Upper lobe of right lung (tissue), 1 donor: ENCODE measurements at regions not wholly inside any gene's neighbourhood (a gene's known extent, or its start where the extent isn't known, plus 50 kb on each side); places are given as distances from the start of the nearest gene placed in this dataset.

Experiments
- ATAC-seq: fragments of 200-7000 bp; cut with Tn5 transposase; one replicate; pipeline ENCODE4 v1.9.1; 2020; ENCODE audit warnings: mild to moderate bottlenecking, moderate library complexity
- DNase-seq: peaks from one replicate; pipeline ENCODE4 v3.0.0-alpha.2; 2020
- H3K27ac ChIP-seq: fragments of 200-600 bp; one replicate; pipeline ENCODE4 v1.8.0; 2022
- H3K27me3 ChIP-seq: fragments of 200-600 bp; one replicate; pipeline ENCODE4 v1.8.0; 2022; ENCODE audit warnings: mild to moderate bottlenecking
- H3K36me3 ChIP-seq: fragments of 200-600 bp; one replicate; pipeline ENCODE4 v1.8.0; 2022
- H3K4me1 ChIP-seq: fragments of 200-600 bp; one replicate; pipeline ENCODE4 v1.8.0; 2022
- H3K4me3 ChIP-seq: fragments of 200-600 bp; one replicate; pipeline ENCODE4 v1.8.0; 2022; ENCODE audit warnings: mild to moderate bottlenecking
- H3K9me3 ChIP-seq: fragments of 200-600 bp; one replicate; pipeline ENCODE4 v1.8.0; 2022
- intact Hi-C: fragments of 100-400 bp; cut with DNase I; formaldehyde crosslinking; loops from one replicate; pipeline ENCODE4 v1.11.0; 2022
- TF ChIP-seq, protein P1 (sequence below): fragments of 200-600 bp; IDR thresholded peaks from one replicate; pipeline ENCODE4 v1.8.0; 2022; ENCODE audit warnings: antibody characterized with exemption
- donor health status: DM: no; HTN: yes; CAD: no; lungs with severe emphysema.

DNA sequence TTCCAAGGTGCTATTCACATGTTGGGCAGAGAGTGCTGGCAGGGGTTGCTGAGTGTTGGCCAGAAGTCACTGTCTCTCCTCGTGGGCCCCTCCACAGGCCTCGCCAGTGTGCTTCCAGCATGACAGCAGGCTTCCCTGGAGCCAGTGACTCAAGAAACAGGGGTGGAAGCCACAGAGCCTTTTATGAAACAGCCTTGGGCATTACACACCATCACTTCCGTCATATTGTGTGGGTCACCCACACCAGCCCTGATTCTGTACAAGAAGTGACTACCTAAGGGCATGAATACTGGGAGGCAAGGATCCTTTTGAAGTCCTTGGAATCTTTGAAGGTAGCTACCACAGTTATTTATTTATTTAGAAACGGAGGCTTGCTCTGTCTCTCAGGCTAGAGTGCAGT lies 177.6 kb upstream of the UBE3A start:
- intact Hi-C loops, result no loop called here

DNA sequence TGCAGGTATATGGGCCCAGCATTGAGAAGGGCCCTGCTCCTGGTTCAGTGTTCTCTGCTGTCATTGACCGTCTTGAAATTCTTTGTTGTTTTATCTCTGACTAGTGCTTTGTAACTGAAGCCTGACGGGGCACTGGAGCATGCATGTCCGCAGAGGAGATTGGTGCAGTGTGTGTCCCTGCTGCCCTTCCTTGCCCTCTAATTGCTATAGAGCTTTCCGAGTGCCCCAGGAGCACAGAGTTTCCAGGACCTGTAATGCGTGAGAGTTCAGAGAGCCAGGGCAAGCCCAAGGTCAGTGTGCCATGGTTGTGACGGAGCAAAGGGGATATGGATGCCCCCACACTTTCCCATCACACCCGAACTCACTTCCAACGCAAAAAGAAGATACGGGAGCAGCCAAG lies 174.3 kb upstream of the UBE3A start:
- Histone ChIP-seq H3K4me3 (no peak overlapping the region), H3K27me3 (no peaks in the 10 kb centered on the region), H3K36me3 (no peaks in the 10 kb centered on the region), H3K9me3 (no peaks in the 10 kb centered on the region), H3K27ac (no peak overlapping the region), H3K4me1 (no peaks in the 10 kb centered on the region)
- DNase-seq, result no peak
- intact Hi-C loops, result no loop called here
- TF ChIP-seq, protein P1, sequence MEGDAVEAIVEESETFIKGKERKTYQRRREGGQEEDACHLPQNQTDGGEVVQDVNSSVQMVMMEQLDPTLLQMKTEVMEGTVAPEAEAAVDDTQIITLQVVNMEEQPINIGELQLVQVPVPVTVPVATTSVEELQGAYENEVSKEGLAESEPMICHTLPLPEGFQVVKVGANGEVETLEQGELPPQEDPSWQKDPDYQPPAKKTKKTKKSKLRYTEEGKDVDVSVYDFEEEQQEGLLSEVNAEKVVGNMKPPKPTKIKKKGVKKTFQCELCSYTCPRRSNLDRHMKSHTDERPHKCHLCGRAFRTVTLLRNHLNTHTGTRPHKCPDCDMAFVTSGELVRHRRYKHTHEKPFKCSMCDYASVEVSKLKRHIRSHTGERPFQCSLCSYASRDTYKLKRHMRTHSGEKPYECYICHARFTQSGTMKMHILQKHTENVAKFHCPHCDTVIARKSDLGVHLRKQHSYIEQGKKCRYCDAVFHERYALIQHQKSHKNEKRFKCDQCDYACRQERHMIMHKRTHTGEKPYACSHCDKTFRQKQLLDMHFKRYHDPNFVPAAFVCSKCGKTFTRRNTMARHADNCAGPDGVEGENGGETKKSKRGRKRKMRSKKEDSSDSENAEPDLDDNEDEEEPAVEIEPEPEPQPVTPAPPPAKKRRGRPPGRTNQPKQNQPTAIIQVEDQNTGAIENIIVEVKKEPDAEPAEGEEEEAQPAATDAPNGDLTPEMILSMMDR, result no peak
- no peak for ATAC-seq

More for the DNA sequence above, 177.6 kb upstream of the UBE3A start:
- TF ChIP-seq, protein P1, result no peak
- DNase-seq (no peak), ATAC-seq (no peak)
- Histone ChIP-seq H3K27me3 (no peaks in the 10 kb centered on the region), H3K27ac (no peak overlapping the region), H3K36me3 (no peaks in the 10 kb centered on the region), H3K9me3 (no peaks in the 10 kb centered on the region), H3K4me3 (no peak overlapping the region), H3K4me1 (no peaks in the 10 kb centered on the region)

DNA sequence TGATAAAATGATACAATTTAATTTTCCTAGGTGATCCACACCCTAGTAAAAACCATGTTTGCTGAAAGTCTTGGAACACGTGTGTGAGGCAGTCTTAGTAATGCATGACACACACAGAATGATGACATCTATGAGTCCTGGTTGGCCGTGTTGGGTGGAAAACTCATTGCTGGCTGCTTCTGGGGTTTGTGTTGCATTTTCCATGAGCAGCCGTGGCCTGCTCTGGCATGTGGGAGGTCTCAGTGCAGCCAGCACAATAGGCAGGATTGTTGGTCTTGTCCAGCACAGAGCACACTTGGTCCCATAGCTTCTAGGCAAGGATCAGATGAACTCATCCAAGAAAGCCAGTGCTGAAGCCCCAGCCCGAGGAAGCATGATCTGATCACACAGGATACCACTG lies 172.8 kb upstream of the UBE3A start:
- H3K27me3 ChIP-seq, result no peaks in the 10 kb centered on the region
- H3K27ac ChIP-seq, result no peak overlapping the region
- no peaks in the 10 kb centered on the region for H3K9me3 ChIP-seq
- H3K4me3 ChIP-seq, result no peak overlapping the region
- TF ChIP-seq, protein P1, result no peak
- no peaks in the 10 kb centered on the region for H3K36me3 ChIP-seq
- DNase-seq (no peak), ATAC-seq (no peak)
- intact Hi-C loops, result no loop called here
- no peaks in the 10 kb centered on the region for H3K4me1 ChIP-seq

DNA sequence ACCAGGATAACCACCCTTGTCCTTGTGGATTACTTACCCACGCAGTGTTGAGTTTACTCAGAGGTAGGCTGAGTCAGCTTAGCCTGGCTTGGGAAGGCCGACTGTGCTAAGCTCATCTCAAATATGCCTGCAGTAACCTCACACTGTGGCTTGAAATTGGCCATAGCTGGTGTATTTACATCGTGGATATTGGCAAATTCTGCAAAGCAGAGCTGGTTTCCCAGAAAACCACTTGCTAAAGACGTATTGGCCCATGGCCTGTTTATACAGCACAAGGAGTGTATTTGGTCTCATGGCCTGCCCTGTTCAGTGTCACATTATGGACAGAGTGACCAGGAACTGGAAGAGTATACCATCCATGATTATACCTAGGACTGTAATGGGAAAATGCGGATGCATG lies 170.5 kb upstream of the UBE3A start:
- intact Hi-C loops, result no loop called here
- ATAC-seq (peak; percentile 74), DNase-seq (no peak)
- Histone ChIP-seq H3K36me3 (no peaks in the 10 kb centered on the region), H3K4me3 (no peak overlapping the region), H3K9me3 (no peaks in the 10 kb centered on the region), H3K27ac (no peak overlapping the region), H3K27me3 (no peaks in the 10 kb centered on the region), H3K4me1 (no peaks in the 10 kb centered on the region)
- TF ChIP-seq, protein P1, result no peak

DNA sequence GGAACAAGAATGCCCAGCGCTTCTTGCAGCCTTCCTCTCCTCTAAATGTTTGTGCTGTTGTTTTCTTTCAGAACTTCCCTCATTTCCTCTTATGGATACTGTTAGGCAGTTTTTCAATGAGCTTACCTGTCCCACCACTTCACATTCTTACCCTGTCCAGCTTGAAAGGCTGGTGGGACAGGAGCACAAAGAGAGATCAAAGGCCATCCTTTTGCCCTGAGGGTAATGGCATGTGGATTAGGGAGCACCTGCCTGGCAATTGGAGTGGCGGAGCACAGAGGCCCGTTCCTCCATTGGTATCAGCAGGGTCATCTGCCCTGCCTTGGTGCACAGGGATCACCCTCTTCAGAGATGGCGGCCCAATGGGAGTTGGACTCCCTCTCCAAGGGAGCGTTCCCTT lies 170.1 kb upstream of the UBE3A start:
- no peak for DNase-seq
- no peaks in the 10 kb centered on the region for H3K27me3 ChIP-seq
- H3K36me3 ChIP-seq, result no peaks in the 10 kb centered on the region
- ATAC-seq, result no peak
- no peaks in the 10 kb centered on the region for H3K4me1 ChIP-seq
- no peak overlapping the region for H3K4me3 ChIP-seq
- TF ChIP-seq, protein P1, result no peak
- H3K9me3 ChIP-seq, result no peaks in the 10 kb centered on the region
- intact Hi-C loops, result no loop called here
- no peak overlapping the region for H3K27ac ChIP-seq

DNA sequence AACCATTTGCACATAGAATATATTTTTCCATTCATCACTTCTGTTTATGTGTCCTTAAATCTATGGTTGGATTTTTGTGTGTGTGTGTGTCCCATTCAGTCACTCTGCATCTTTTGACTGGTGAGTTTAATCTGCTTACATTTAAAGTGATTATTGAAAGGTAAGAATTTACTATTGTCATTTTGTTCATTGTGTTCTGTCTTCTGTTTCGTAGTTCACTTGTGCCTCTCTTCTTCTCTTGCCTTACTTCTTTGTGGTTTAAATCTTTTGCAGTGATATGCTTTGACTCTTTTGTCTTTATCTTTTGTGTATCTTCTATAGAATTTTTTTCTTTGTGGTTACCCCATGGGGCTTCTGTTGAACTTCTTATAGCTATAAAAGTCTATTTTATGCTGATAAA lies 166.3 kb upstream of the UBE3A start:
- Histone ChIP-seq H3K4me3 (no peak overlapping the region), H3K36me3 (no peaks in the 10 kb centered on the region), H3K27ac (no peak overlapping the region), H3K4me1 (no peaks in the 10 kb centered on the region), H3K9me3 (no peaks in the 10 kb centered on the region), H3K27me3 (no peaks in the 10 kb centered on the region)
- DNase-seq, result no peak
- ATAC-seq, result no peak
- intact Hi-C loops, result no loop called here
- TF ChIP-seq, protein P1, result no peak
